GM20000 (cell line): ENCODE measurements at regions not wholly inside any gene's neighbourhood (a gene's known extent, or its start where the extent isn't known, plus 50 kb on each side); places are given as distances from the start of the nearest gene placed in this dataset.

ENCODE experiments used
- DNase-seq: peaks from one replicate; pipeline ENCODE4 v3.0.0; 2012; ENCODE audit warnings: low spot score
- CTCF ChIP-seq: IDR thresholded peaks from 2 replicates; pipeline ENCODE4 v1.5.1; 2012; ENCODE audit warnings: mild to moderate bottlenecking, control low read depth; ENCODE audit errors: extremely low read depth, missing control alignments

- no peak for TF ChIP-seq CTCF
- DNase-seq, result no peak
Observed at GRCh38 chr3:137079571-137079970, 121.8 kb downstream of the IL20RB start.

GRCh38 chr3:137081711-137082110, 123.9 kb downstream of the IL20RB start:
- no peak for DNase-seq

DNA sequence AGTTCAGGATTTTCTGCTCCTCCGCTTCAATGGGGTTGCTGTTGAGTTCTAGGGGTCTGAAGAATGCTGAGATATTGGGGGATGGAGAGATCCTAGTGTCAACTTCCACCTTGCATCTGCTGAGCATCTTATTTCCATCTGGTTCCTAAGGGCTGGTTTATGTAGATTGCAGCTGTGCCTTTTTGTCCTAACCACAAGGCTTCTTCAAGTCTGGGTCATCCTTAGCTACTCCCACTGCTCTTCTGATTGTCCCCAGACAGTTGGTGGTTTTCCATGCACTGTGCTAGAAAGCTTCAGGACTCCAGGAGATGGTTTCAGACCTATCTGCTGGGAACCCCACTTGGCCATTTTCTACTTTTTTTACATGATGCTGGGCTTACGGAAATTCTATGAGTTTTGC, 125.0 kb downstream of the IL20RB start:
- DNase-seq, result no peak
- no peak for TF ChIP-seq CTCF

More at GRCh38 chr3:137081711-137082110, 123.9 kb downstream of the IL20RB start:
- TF ChIP-seq CTCF, result no peak

GRCh38 chr3:137083332-137083731, 125.5 kb downstream of the IL20RB start:
- DNase-seq, result no peak
- no peak for TF ChIP-seq CTCF

- no peak for DNase-seq
- no peak for TF ChIP-seq CTCF
Observed at GRCh38 chr3:137084586-137084985, 126.8 kb downstream of the IL20RB start.

DNA sequence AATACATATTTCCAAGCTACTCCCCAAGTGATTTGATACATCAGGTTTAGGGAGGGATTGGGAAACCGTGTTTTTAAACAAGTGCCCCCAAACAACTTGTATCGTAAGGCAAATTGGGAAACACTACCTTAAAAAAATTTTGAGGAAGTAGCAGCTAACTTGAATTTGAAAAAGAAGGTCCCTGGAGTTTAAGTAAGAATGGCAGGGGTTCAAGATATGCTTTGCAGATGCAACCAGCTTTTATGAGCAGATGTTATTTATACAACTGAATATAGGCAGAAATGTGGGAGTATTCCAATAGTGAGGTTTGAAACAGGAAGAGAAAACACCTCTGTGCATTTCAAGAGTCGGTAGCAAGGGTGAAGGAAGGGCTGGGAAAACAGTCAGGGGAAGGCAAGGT, 139.6 kb downstream of the IL20RB start:
- no peak for TF ChIP-seq CTCF
- no peak for DNase-seq

GRCh38 chr3:137097852-137098251, 140.1 kb downstream of the IL20RB start:
- no peak for TF ChIP-seq CTCF
- DNase-seq, result no peak
